GM20000 (cell line): ENCODE measurements at regions not wholly inside any gene's neighbourhood (a gene's known extent, or its start where the extent isn't known, plus 50 kb on each side); places are given as distances from the start of the nearest gene placed in this dataset.

Source experiments
- DNase-seq: peaks from one replicate; pipeline ENCODE4 v3.0.0; 2012; ENCODE audit warnings: low spot score
- TF ChIP-seq, protein P1 (sequence below): IDR thresholded peaks from 2 replicates; pipeline ENCODE4 v1.5.1; 2012; ENCODE audit warnings: mild to moderate bottlenecking, control low read depth; ENCODE audit errors: extremely low read depth, missing control alignments

DNA sequence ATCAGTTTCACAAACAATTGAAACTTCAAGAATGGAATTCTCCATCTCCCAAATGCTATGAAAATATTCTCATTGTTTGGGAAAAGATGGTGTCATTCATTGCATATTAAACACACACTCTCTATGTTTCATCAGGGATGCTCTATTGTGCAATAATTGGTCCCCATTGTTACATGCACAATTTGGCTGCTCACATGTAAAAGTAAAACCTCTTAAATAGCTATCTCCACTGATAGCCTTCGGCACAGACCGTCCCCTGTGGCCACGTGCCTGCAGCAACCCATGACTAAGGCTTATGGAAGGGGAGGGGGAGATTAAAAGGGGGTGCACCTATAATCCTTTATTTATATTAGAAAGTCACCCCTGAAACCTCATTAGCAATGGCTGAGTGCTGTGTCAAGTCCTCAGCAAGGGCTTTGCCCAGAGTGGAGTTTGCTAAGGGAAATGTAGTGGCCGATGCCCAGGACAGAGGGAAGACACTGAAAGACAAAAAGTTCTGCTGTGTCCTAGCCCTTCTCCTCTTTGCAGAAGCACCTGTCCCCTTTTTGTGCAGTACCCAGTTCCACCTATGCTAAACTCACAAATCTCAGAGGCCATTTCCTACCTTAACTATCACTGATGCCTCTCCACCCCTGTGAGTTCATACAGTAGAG is 309.6 kb upstream of the ESRRG start:
- TF ChIP-seq, protein P1, sequence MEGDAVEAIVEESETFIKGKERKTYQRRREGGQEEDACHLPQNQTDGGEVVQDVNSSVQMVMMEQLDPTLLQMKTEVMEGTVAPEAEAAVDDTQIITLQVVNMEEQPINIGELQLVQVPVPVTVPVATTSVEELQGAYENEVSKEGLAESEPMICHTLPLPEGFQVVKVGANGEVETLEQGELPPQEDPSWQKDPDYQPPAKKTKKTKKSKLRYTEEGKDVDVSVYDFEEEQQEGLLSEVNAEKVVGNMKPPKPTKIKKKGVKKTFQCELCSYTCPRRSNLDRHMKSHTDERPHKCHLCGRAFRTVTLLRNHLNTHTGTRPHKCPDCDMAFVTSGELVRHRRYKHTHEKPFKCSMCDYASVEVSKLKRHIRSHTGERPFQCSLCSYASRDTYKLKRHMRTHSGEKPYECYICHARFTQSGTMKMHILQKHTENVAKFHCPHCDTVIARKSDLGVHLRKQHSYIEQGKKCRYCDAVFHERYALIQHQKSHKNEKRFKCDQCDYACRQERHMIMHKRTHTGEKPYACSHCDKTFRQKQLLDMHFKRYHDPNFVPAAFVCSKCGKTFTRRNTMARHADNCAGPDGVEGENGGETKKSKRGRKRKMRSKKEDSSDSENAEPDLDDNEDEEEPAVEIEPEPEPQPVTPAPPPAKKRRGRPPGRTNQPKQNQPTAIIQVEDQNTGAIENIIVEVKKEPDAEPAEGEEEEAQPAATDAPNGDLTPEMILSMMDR: no peak
- DNase-seq: no peak

DNA sequence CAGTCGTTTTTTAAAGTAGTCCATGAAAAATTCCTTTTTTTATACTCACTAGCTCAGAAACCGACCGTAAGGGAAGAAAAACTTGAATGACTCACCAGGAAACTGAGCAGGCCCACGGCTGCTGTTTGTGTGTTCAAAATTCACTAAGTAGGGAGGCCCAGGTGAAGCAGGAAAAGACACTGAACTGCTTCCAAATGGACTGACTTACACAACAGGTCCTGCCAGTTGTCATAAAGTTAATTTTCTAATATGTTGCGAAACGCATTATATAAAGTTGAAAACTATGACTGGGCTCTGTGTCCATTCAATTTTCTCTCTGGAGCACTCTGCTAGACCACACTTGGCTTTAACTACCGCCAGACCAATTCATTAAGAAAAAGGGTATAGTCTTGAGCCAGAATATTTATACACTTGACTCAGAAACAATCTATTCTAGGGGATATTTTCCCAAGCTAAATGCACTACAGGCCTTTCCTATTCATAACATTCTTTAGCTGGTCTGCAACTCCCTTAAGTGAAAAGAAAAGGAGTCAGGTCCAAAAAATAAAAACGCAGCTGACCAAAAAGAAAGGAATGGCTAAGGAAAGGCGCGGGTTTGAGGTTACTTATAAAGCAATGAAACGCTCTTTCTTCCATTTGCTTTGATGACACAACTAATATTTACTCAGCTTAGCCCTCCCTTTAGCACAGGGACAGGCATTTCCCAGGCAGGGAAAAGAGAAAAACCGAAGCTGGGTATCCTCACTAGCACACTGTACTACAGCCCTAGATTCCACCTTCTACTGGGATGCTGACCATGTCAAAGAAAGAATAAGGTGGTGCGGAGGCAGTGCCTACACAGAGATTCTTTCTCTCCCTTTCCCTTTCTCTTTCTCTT is 306.3 kb upstream of the ESRRG start:
- no peak for DNase-seq
- TF ChIP-seq, protein P1: no peak

DNA sequence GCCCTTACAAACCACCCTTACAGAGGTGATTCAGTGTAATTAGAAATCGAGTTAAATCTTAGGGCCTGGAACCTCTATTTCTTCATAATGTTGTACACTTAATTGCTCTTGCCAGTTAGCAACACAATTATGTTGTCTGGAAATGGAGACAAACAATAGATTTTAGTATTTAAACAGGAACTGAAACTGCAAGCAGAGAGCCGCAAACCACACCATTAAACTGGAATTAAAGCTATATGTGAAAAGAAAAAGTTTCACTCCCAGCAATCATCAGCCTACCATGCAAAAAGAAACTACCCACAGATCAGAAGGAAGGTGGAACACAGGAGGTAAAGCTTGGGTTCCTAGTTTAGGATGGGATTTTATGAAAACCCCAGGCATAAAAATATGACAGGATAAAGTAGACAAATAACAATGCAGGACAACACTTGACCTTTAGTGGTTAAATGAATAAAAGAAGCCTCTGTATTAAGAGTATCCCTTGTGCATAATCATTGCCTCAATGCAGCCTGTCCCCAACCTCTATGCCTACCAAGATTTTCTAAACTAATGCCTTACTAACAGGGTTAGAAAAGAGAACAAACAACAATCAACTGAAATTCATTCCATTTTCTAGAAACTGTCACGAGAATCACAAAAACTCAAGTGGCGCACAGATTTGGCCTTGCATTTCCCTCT is 304.3 kb upstream of the ESRRG start:
- TF ChIP-seq, protein P1: no peak
- no peak for DNase-seq

DNA sequence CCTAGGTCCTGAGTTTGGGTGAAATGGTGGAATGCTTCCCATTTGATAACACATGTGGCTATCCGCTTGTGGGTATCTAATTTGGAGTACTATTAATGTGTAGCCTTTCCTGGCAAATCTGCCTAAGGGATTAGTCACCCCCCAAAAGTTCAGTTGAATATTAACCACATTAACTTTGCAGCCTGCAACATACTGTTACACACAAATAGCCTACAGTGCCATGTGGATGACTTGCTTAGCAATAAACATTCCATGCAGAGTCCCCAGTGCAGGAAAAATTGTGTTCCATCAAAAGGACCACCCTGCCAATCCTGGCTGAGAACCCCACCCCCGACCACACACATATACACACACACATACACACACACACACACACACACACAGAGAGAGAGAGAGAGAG is 303.3 kb upstream of the ESRRG start:
- no peak for DNase-seq
- TF ChIP-seq, protein P1: no peak

GRCh38 chr1:217025381-217025780 is 302.2 kb upstream of the ESRRG start:
- TF ChIP-seq, protein P1: no peak

GRCh38 chr1:217024911-217025310 is 301.7 kb upstream of the ESRRG start:
- TF ChIP-seq, protein P1: no peak
- no peak for DNase-seq

More at GRCh38 chr1:217025381-217025780, 302.2 kb upstream of the ESRRG start:
- no peak for DNase-seq

DNA sequence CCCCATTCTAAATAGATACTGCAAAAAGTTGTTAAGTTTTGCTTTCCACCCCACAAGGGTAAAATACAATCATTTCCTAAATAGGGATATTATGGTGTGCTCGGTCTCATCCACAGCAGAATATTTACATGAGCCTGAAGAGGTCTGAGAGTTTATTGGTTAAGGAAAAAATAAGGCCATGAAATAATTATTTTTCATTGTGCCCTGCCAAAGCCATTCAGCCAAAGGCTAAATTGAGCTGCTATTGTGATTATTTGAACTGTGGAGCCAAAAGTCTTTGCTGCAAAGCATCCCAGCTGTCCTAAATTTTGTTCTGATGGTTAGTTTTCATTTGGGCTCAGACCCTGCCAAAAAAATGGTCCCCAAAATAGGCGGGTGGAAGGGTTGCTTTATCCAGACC is 298.7 kb upstream of the ESRRG start:
- DNase-seq: no peak
- TF ChIP-seq, protein P1: no peak
